NCI-H146 treated with DMSO at 0.1 percent for 48 hours (cell line): ENCODE measurements at regions not wholly inside any gene's neighbourhood (a gene's known extent, or its start where the extent isn't known, plus 50 kb on each side); places are given as distances from the start of the nearest gene placed in this dataset.

Experiments used
- DNase-seq: peaks from one replicate; lab custom pipeline; 2025; ENCODE audit not compliant: unreplicated experiment; lab: John Stamatoyannopoulos, UW

DNA sequence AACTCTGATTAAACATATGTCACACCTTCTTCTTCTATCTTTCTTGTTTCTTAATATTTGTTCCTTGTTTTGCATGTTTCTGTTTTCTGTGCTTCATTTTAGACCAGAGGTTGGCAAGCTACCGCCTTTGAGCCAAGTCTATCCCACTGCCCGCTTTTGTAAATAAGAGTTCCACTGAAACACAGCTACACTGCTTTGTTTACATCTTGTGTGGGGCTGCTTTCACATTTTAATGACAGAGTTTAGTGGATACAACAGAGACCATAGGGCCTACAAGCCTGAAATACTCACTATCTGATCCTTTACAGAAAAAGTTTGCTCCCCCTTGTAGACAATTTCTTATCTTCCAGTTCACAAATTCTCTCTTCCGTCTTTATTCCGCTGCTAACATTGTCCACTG, 109.4 kb upstream of the SPACA1 start:
- no peak for DNase-seq

DNA sequence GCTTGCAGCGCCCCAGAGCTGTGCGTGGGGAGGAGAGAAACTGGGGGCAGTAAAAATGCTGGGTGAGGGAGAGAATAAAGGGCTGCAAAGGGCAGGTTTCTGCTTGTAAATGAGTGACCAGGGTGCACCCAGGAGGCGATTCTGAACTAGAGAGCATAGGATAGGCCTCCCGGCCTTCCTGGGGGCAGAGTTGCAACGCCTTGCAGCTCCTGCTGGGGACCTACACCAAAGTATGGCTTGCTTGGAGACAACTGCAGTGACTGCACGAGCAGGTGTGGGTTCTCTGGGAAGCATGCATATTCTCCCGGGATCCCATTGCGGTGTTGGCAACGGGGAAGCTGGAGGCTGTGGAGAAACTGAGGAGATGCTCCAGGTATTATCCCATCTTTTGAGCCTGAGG, 111.6 kb upstream of the SPACA1 start:
- DNase-seq = no peak

DNA sequence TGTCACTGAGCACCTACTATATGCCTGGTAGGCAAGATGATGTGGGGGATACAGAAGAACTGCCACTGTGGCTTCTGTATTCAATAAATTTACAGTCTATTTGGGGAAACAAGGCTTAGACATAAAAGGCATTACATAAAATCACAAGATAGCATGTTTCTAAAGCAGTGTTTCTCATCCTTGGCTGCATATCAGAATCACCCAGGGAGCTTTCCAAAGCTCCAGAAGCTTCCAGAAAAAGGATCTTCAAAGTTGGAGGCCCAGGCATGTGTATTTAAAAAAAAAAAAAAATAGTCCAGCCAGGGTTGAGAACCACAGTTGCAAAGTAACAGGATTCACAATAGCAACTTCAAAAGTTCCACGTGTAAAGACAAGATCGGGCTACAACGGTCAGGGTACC, 112.4 kb upstream of the SPACA1 start:
- no peak for DNase-seq

DNA sequence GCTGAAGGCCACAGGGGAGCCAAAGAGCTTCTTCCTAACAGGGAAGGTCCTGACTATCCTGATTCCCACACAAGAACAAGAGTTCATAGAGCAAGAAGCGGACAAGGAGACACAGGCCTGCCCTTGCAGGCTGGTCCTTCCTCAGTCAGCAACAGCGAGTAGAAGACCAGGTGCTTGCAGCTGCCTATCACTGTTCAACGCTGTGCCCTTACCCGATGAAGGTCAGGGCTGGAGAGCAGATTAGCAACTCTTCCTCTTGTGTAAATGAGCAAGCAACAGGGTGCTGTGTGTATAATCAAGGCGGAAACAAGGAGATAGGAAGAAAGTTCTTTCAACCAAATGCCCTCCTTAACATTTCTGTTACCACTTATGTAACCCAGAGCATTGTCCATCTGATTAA, 115.3 kb upstream of the SPACA1 start:
- DNase-seq = no peak

DNA sequence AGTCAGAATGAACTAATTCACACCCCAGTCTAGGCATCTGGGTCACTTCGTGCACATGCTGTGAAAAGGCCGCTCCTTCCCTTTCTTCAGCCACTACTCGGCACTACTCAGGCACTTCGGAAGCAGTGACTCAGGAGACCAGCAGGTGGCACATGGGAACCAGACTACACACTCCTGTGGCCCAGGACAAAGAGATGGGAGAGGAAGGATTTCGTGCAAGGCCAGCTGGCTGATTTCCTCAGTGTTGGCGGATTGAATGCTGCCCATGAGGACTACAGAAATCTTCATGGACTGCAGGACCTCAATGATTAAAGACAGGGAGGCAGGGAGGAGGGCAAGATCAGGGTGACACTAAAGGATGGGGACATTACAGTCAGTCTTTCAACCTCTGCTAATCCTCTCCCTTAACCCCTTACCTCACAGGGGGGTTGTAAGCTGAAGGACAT, 117.8 kb upstream of the SPACA1 start:
- peak; percentile 46 for DNase-seq

DNA sequence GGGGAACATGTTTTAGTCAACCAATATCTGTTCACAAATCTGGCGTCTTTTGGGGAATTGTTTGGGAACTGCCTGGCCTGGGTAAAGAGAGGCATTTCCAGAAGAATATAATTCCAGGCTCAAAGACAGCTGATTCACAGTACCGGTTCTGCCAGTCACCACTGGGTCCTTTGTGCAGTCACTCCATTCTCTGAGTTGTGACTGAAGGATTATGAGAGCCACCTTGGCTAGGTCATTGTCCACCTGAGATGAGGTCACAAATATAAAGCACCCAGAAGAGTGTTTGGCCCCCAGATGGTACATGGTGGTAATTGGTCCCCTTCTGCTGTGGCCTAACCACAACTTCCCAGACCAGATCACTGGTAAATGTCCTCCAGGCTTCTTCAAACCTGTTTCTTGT, 121.0 kb upstream of the SPACA1 start:
- no peak for DNase-seq

DNA sequence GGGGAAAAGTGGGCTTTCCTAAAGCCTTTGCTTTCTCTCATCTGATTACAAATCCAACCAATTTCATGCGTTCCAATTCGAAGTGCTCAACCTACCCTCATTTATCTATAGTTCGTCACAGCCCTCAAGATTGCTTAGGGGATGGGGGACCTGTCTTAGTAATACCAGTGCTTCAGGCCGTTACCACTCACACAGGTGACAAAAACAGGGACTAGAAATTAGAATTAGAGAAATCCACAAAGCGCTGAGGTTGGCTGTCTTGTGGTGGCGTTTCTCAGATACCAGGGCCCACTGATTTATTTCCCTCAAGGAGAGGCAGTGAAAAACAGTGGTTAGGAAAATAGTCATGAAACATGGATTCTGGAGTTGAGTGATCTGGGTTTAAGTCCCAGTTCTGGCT, 121.6 kb upstream of the SPACA1 start:
- DNase-seq = no peak

DNA sequence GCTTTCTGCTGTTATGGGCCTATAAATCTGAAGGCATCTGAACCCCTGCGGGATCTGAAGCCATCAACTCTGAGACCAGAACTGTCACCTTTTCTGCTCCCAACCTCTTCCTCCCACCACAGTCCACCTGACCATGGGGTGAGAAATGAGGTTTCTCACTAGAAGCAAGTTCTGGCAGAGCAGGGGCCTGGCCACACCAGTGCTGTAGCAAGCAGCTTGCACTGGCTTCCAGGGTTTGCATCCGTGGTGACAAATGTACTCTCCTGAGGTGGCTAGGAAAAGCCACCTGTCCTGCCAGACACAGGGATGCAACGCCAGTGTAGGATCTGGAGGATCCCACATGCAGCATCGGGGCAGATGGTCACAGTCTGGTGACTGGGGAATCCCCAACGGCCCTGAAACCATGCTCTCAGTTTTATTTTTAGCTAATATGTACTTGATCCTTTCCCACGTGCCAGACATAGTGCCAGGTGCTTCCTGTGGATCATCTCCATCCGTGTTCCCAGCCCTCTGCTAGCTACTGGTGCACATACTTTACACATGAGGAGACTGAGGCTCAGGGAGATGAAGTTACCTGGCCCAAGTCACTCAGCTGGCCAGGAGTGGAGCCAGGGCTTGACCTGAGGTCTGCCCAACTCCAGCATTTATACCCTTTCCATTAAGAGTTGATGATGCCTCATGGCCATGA, 122.1 kb upstream of the SPACA1 start:
- DNase-seq = no peak

DNA sequence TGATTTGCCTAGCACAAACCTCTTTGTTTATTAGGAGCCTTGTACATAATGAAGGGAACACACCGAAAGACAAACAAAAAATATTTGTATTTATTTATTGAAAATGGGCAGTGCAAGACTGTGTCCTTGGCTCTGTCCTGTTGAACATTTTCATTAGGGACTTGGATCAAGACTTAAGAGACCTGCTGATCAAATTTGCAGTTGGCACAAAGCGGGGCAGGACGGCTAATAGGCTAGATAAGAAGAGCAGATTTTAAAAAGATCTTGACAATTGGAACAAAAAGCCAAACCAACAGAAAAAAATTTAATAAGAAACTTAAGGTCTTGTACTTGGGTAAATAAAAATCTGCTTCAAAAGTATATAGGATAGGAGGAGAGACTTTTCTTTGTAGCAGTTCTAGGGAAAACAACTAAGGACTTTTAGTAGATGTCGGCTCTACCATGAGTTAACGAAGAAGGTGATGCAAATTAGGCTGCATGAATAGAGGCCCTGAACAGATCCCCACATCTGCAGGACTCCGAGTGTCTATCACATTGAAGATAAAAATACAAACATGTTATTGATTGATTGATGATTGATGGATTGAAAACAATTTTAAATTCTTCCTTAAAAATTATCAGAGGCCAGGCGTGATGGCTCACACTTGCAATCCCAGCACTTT, 124.1 kb upstream of the SPACA1 start:
- DNase-seq = no peak

DNA sequence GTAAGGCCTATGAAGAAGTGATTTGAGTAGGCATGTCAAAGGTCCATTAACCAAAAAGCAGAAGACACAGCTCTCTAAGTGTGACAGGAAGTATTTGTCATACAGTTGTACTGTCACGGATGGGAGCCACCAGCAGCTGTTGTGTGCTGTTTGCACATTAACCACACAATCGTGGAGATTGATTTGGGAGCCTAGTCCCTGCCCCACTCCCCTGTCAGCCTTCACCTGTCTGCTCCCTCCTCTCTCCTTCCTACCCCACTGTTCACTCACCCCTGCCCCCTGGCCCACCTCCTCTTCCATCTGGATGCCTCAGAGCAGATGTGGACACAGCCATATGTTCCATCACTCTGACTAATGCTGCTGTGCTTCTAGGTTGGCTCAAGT, 124.7 kb upstream of the SPACA1 start:
- peak; percentile 4 for DNase-seq

DNA sequence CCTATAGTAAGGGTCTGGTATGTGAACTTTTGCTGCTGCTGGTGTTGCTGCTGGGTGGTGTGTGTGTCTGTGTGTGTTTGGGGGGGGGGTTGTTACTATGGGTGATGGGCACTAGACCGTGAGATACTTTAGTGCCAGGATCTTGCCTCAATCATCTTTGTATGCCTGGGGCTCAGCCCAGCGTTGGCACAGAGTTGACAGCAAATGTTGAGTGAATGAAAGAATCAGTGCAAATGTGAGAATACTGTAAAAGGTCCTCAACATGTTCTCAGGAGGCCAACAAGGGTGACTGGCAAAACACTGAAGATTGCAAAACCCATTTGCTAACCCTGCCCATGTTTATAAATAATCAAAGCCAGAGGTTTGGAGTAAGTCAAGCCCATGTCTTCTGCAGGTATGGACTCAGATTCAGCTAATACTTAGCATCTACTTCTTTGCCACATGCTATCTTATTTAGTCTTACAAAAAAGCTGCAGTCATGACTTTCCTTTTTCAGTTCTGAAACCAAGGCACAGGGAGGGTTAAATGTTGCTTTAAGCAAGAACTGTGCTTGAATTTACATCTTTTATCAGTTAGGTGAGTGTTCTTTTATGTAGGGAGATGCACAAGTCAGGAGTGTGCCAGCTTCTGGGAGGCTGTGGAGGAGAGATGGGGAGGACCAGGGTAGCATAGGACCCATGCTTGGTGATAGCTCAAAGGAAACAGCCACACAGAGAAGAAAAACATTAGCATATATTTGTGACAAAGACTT, 125.3 kb upstream of the SPACA1 start:
- no peak for DNase-seq

DNA sequence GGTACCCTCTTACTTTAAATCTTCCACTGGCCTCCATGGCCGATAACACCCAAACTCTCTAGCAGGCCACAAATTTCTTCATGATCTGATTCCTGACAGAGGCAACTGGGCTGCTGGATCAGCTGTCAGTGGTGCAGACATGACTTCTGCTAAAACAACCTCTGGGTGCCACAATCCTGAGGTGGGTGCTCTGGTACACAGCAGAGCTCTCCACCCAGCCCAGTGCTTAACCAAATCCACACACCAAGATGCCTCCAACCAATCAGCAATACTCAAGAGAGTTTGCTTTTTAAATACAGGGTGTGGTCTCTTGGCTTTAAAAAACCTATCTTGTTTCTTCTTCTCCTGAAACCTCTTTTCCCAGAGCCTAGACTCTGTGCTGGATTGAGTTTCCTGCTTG, 126.6 kb upstream of the SPACA1 start:
- no peak for DNase-seq

DNA sequence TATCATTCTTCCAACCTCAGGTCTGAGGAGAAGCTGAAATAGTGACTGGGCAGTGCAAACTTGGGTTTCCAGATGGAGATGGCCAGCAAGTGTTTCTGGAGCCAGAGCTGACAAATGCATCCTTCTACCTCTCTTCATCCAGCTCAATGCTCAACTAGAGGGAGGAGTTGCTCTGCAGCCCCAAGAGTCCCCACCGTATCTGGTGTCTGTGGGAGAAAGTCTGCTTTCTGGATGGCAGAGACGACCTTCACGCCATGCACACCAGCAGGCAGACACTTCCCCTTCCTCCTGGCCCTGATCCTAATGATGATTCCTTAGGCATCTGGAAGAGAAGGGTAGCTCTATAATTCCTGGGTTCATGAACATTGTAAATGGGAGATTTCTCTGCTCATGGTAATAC, 127.4 kb upstream of the SPACA1 start:
- no peak for DNase-seq

DNA sequence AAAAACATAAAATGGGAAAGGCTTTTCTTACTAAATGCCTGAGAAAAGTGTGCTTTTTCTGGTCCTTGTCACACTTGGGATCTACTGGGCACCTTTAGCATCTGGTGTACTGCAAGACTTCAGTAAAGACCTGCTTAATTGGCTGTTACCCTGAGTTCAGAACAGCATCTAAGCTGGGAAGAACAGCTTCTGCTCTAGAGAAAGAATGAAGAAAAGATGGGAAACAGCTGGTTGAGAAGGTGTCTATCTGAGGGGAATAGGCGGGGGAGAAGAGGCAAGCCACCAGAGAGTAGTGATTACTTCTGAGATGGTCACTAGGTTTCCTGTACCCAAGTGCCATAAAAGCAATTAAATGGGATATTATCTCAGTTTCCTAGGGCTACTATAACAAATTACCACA, 128.2 kb upstream of the SPACA1 start:
- no peak for DNase-seq

DNA sequence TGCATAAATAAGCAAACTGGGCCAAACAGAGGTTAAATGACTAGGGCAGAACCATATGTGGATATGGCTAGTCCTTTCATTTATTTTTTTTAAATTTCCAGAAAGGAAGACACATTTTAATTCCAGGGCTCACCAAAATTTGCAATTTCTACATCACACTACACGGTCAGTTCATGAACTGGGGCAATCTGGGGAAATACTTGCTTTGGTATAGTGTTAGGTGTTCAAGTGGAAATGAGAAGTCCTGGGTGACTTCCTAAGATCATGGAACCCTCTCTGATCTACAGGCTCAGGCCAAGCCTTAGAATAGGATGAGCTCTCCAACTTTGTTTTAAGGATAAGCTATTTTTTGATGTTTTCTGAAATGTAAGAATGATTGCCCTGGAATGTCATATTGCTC, 128.6 kb upstream of the SPACA1 start:
- DNase-seq = no peak

DNA sequence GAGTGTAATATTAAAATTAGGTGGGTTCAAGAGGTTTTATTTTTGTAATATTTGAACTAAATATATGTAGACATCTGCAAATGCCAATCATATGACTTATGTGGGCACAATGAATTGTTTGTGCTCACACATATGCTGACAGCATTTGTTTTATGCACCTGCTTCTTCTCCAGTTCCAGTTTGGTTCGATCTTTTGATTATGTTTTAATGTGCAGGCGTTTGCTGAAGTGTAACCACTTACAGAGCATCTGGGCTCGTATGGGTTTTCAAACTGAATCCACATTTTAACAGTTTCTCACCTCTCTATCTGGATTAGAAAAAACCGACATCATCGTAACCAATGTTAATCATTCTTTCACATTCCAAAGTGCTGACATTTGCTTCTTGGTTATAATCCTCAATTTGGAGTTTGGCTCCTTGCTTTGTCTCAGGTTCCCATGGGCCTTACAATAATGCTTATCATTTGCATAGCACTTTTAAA, 129.1 kb upstream of the SPACA1 start:
- no peak for DNase-seq

DNA sequence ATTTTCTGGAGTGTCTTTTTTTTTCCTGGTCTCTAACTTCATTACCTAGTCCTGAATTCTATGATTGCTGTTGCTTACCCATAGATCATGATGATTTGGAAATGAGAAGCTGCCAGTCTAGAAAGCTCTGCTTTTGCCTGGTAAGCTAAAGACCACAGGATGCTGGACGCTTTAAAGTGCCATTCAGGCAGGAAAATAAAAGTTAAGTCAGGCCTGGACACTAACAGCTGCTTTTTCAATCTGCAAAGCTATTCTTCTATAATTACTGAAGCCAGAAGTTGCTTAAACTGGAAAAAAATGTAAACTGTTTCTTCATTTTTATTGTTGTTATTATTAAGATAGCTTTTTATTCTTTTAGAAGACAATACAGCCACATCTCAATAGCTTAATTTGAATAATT, 129.8 kb upstream of the SPACA1 start:
- DNase-seq = no peak

DNA sequence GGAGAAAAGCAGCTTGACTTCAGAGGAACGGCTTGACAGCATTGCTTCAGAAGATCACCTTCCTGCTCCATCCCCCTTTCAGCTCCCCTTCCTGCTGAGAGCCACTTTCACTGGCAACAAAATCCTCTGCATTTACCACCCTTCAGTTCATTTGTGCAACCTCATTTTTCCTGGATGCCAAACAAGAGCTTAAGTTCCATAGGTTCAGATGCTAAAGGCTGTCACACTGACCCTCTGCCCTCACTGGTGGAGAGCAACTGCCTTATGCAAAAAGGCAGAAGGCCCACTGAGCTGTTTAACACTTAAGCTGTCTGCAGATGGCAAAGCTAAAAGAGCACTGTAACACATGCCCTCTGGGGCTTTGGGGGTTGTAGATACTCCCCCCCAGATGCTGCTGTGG, 131.2 kb upstream of the SPACA1 start:
- DNase-seq = no peak

DNA sequence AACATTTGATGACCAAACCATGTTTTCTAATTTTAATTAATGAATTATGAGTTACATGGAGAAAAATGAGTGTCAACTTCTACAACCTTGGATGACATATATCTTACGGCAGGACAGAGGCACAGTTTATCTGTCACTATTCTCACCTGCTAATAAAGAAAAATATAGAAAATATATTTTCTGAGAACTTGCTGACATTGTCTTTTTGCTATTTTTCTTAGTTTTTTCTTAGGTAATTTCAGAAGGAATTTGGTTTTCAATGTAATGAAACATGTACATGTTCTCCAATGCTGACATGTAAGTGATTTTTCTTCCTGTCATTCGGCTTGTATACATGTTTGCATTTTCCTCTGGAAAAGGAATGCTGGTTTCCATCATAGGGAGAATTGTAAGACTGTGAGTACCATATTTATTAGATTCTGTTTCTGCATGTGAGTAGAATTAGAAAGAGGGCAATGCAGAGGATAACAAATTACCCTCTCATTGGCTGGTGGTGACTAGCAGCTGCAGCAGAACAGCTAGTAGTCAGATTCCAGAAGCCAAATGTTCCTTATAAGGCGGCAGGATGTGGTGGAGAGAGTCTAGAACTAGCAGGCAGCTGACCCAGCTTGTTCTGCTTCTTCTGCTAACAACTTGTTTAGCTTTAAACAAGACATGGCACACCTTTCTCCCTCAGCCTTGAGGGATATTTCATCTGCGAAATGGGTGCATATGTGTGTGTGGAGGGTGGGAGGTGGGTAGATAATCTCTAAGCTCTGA, 132.8 kb upstream of the SPACA1 start:
- DNase-seq = no peak

DNA sequence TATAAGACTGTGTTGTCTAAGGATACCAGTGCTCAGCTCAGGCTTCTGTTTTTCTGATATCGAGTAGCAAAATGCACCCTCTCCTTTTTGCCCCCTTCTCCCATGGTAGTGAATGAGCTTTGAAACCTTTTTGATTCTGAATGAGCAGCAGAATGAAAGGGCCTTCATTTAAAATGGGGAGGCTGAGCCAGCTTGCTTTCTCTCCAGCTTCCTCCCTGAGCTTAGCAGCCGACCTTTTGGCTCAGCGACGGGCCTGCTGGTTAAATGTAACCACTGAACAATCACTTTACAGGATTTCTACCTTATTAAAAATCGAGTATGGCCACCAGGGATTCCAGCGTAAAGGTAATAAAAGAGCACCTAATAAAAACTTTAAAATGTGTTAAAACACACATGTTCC, 133.7 kb upstream of the SPACA1 start:
- no peak for DNase-seq

DNA sequence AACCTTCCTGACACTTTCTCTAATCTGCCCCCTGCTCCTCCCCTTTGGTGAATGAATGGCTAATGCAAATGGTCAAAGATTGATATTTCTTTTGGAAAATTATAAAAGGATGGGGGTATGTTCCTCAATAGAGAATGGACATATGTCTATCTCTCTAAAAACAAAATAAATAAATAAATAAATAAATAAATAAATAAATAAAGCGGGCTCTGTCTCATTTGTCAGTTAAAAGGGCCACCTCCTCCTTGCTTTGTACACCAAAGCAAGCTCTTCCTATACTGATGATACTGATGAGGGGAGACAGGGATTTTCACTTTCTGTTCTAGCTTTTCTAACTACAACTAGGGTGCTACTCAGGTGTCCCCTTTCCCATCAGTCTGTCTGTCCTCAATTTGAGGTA, 135.5 kb upstream of the SPACA1 start:
- DNase-seq = no peak

DNA sequence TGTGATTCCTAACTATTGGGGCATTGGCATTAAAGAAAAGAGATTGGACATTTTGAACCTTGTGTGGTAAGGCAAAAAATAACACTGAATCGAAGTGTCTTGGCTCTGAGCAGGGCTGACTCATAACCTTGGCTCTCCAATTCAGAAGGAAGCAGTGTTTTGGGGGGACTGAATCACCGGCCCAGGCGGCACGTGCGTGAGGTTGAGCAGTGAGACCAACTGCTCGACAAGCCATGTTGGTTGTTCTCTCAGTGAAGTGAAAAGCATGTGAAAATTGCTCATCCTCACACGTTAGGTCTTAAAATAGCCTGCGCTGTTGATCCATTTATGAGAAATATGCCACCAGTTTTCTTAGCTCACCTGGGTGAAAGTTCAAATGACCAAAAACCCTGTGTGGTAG, 137.8 kb upstream of the SPACA1 start:
- no peak for DNase-seq
